ENCODE measurements at regions not wholly inside any gene's neighbourhood (a gene's known extent, or its start where the extent isn't known, plus 50 kb on each side); places are given as distances from the start of the nearest gene placed in this dataset.
A peak's percentile ranks its signal among the peaks of the same experiment; 100 is the strongest.

- peak; percentile 66 for DNase-seq
Observed at GRCh38 chr3:177729956-177730681, 532.8 kb upstream of the TBL1XR1 start.

GRCh38 chr3:177730814-177731213 is 533.5 kb upstream of the TBL1XR1 start:
- DNase-seq = no peak

DNA sequence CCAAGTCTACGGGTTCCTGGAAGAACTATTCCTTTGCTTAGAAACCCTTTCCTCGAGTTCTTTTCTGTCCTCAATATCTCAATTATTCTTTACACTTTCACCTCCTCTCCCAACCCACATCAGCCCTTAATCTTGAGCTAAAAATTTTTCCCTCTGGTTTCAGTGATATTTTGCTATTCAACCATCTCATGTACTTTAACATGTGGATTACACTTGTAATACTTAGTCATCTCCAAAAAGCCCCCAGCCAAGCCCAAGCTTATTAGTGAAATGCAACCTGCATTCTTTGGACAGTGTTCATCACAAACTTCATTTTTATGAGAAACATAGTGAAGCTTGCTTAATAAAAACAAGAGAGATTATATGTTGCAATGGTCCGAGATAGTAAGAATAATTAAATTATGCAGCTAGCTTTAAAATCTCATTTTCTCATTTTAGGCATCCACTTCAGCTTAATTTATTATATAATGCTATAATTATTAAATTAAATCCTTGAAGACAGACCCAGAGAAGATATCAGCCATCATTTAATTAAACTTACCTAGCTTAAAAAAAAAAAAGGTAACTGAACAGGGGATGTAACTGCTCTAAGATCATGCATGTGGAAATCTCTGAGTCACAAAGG is 534.5 kb upstream of the TBL1XR1 start:
- DNase-seq = no peak

GRCh38 chr3:177733233-177733632 is 536.0 kb upstream of the TBL1XR1 start:
- DNase-seq = no peak

DNA sequence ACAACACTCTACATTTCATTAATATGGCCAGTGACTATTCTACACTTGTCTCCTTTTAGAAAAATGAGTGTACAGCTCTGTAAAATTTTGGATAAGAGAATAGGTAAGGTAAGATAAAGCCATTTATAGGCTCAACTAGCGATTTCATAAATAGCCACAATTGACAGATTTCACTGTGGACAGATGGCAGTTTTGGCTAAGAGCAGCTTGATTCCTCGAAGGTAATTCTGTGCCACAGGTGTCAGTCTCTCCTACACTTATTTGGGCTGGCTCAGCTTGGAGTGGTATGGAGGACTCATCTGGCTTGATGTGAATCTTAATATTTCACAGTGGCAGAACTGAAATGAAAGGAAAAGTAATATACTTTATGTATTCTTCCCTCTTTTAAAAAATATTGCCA is 536.7 kb upstream of the TBL1XR1 start:
- DNase-seq = no peak

DNA sequence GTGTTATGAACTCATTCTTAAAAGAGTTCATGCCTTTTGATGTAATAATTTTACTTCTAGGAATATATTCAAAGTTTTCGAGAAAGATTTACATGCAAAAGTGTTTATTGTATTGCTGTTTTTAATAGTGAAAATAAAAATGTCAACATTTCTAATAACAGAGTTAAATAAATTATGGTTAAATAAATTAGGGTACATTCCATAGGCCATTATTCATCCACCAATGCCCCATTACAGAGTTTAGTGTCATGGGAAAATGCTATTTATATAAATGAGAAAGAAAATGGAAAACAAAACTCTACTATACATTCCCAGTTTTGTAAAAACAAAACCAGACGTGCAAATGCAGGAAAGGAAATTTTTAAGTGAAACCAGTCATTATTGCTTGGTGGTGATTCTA is 538.1 kb upstream of the TBL1XR1 start:
- DNase-seq = no peak

DNA sequence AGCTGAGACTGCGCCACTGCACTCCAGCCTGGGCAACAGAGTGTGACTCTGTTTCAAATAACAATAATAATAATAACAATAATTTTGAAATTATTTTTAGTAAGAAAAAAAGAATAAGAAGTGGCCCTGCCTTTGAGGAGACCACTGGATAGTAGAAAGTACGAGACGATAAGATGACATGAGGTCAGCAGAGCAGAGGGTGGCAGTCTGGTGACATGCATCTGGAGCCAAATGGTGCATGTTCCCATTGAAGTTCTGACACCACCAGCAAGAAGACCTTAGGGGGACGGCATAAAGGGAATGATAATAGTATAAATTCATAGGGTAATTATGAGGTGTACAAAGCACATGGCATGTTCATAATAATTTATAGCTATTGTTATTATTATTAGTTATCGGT is 542.2 kb upstream of the TBL1XR1 start:
- DNase-seq = no peak

- DNase-seq = no peak
Observed at GRCh38 chr3:177740254-177740653, 543.0 kb upstream of the TBL1XR1 start.

DNA sequence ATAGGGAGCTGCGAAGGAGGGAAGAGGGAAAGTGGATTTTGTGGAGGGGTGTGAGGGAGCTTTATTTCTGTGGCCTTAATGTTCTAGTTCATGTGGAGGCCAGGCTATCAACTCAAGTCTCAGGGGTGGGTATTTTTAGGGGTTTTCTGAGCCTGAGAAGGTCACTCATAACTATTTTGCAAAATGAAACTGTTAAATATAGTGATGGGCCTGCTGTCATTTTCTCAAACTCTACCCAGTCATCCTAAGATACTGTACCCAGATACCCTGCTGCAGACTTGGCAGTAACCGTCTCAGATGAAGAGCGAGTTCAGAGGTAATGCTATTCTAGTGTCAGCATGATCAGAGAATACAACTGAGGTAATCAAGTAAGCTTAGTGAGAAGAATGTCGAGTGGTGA is 545.0 kb upstream of the TBL1XR1 start:
- DNase-seq = no peak

- DNase-seq = no peak
Observed at GRCh38 chr3:177743173-177743890, 546.0 kb upstream of the TBL1XR1 start.

- DNase-seq = no peak
Observed at GRCh38 chr3:177744873-177745606, 547.8 kb upstream of the TBL1XR1 start.

DNA sequence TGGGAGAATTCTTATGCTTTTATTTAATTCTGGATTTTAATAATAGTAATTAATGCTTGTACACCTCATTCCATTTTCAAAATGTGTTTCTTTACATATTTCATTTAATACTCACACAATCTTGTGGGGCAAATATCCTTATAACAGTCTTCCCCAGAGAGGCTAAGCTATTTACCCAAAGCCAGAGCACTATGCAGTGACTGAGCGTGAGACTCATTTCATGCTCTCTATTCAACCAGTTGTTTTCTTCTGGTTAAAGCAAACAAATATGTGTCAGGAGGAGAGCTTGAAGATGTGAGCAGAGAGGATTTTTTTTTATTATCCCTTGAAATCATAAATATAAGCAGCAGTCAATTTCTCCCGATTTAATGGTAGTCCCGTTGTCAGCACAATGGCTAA is 548.3 kb upstream of the TBL1XR1 start:
- DNase-seq = no peak

GRCh38 chr3:177746337-177746933 is 549.2 kb upstream of the TBL1XR1 start:
- DNase-seq = no peak

DNA sequence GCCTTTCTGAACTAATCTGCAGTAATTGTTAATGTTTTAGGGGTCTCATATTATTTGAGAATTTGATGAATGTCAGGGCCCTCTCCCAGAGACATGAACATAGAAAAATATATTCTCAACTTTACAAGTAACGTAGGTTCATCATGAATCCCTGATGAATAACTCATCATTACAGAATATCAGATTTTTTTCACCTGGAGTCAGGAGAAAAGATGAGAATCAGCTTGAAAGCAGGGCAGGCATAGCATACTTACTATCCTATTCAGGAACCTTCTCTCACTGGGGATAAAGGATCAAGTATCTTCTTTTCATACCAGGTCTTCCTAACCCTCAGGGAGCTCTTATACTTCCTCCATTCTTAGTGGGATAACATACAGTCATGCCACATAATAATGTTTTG is 552.6 kb upstream of the TBL1XR1 start:
- DNase-seq = no peak

- no peak for DNase-seq
Observed at GRCh38 chr3:177750436-177750835, 553.2 kb upstream of the TBL1XR1 start.

- DNase-seq = no peak
Observed at GRCh38 chr3:177751770-177752169, 554.5 kb upstream of the TBL1XR1 start.

DNA sequence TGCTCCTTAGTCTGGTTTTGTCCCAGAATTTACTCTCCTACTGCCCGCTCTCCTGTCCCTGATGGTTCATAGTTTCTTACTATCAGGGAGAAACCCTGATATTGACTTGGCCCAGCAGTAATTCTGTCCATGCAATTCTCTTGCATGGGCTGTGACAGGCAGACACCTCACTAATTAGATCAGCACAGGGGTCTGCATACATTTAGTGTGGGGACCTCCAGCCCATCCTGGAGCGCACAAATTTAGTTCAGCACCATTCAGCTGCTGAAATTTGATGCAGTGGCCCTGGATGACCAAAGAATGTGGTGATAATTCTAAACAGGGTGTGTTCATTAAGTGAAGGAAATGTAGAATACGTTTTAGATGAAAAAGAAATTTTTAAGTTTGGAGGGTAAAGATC is 555.5 kb upstream of the TBL1XR1 start:
- DNase-seq = no peak

DNA sequence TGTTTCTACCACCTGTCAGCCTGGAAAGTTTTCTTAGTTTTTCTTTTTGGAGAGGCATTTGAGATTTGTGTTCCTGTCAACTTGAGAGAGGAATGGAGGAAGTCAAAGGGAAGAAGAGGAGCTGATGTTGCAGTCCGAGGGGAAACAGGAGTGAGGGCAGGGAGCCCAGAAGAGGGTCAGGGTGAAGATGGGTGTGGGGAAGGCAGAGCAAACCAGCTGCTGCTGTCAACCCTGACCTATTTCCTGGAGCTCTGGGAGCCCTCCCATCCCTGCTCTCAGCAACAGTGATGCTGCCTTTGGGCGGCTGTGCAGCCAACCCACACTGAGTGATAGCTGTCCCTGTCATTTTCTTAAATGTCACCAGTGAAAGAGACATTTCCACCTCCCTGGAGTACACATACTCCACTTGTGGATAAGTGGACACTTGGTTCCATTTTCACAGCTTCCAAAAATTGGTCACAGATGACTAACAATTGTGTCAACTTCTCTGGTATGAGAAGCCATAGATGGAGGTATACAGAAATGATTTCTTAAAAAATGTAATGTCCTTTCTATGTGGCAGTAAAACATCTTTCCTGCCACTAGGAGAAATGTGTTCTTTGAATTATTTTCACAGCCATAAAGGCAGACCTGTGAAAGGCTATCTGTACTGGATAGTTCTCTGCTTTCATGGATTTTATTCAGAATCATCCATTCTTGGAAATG is 556.3 kb upstream of the TBL1XR1 start:
- DNase-seq = no peak

GRCh38 chr3:177754508-177754921 is 557.2 kb upstream of the TBL1XR1 start:
- no peak for DNase-seq

DNA sequence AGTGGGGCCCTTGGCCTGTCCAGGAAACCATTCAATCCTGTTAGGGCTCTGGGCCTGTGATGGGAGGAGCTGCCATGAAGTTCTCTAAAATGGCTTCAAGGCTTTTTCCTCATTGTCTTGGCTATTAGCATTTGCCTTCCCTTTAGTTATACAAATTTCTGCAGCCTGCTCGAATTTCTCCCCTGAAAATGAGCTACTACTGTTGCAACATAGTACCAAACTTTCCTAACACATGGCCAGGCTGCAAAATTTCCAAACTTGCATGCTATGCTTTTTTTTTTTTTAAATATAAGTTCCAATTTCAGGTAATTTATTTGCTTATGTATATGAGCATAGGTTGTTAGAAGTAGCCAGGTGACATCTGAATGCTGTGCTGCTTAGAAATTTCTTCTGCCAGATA is 560.8 kb upstream of the TBL1XR1 start:
- no peak for DNase-seq

DNA sequence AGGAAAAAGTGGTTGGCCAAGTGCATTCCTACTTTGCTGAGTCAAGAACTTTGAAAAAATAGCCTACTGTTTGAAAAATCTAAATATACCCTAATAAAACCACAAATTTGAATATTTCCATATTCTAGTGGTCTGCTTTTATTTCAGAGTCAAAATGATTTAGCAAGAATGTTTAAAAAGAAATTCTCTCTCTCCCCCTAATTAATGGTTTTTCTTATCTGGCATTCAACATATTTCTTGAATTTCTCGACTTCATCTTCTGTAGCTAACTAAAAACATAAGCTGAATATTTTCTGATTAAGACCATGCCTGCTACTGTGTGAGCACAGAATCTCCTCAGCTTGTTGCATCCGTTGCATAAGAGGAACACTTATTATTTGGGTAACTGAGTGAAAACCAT is 563.5 kb upstream of the TBL1XR1 start:
- DNase-seq = no peak

DNA sequence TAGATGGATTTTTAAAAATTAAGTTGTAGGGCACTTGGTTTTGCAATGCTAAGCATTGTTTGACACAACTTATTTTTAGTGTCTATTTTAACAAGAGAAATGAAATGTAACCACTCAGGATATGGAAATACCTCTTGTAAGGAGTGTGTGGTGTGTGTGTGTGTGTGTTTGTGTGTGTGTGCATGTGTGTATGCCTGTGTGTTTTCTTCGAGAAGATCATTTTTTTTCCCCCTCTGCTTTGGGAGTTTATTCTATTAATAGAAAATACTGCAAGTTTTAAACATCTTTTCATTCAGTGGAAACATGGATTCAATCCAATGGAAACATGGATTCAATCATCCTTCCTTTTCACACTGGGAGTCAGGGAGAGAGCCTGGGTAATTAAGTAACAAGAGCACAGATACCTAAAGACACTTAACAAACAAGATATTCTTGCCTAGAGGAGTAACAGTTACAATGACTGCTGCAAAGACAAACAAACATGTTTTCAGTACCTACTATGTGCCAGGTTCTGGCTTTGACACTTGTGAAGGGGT is 567.2 kb upstream of the TBL1XR1 start:
- DNase-seq = no peak

Data from NCI-H1092 (cell line).